H1 (cell line): ENCODE measurements at regions not wholly inside any gene's neighbourhood (a gene's known extent, or its start where the extent isn't known, plus 50 kb on each side); places are given as distances from the start of the nearest gene placed in this dataset.

ENCODE experiments used
- CEBPB ChIP-seq: IDR thresholded peaks from 2 replicates; pipeline ENCODE4 v1.6.1; 2012; ENCODE audit warnings: low read depth, low read length
- CTCF ChIP-seq, 3 experiments: IDR thresholded peaks; 1 replicate in 2 of 3; 2 replicates in 1 of 3; pipeline versions ENCODE4 v1.5.1 to v1.6.1; 2011; ENCODE audit warnings: low read length in 3 of 3, mild to moderate bottlenecking in 3 of 3, inconsistent platforms in 2 of 3, low read depth in 1 of 3, moderate library complexity in 1 of 3; ENCODE audit not compliant: insufficient read depth in 1 of 3; ENCODE audit errors: control extremely low read depth in 1 of 3
- EP300 ChIP-seq, 2 experiments: IDR thresholded peaks; 1 replicate in 1 of 2; 2 replicates in 1 of 2; pipeline ENCODE4 v1.6.1; 2011 to 2012; ENCODE audit warnings: low read depth in 2 of 2, low read length in 2 of 2, mild to moderate bottlenecking in 2 of 2, borderline replicate concordance in 1 of 2, inconsistent platforms in 1 of 2, moderate library complexity in 1 of 2
- JUND ChIP-seq: IDR thresholded peaks from 2 replicates; pipeline ENCODE4 v1.6.1; 2011; ENCODE audit warnings: mild to moderate bottlenecking, improper control_type of control experiment, low read length
- KDM4A ChIP-seq: IDR thresholded peaks from one replicate; pipeline ENCODE4 v1.7.1; 2012; ENCODE audit warnings: low read depth, mild to moderate bottlenecking, moderate library complexity, low read length, inconsistent platforms; ENCODE audit not compliant: severe bottlenecking
- POLR2A ChIP-seq, 2 experiments: IDR thresholded peaks; 1 replicate in 1 of 2; 2 replicates in 1 of 2; pipeline ENCODE4 v1.6.1; 2011; ENCODE audit warnings: low read depth in 2 of 2, low read length in 2 of 2, mild to moderate bottlenecking in 2 of 2; ENCODE audit errors: control extremely low read depth in 1 of 2
- POLR2AphosphoS5 ChIP-seq: IDR thresholded peaks from 2 replicates; pipeline ENCODE4 v1.6.1; 2011; ENCODE audit warnings: low read depth, low read length
- SIN3A ChIP-seq, 2 experiments: IDR thresholded peaks in 1 of 2; conservative IDR thresholded peaks in 1 of 2; 2 replicates each; pipeline ENCODE4 v1.6.1; 2011 to 2012; ENCODE audit warnings: low read length in 2 of 2, improper control_type of control experiment in 1 of 2, low read depth in 1 of 2, mild to moderate bottlenecking in 1 of 2
- TEAD4 ChIP-seq: IDR thresholded peaks from 2 replicates; pipeline ENCODE4 v1.6.1; 2012; ENCODE audit warnings: low read depth, low read length, inconsistent platforms, mixed read lengths
- USF2 ChIP-seq: IDR thresholded peaks from 2 replicates; pipeline ENCODE4 v1.6.1; 2011; ENCODE audit warnings: low read length, improper control_type of control experiment
- ZNF274 ChIP-seq: IDR thresholded peaks from 2 replicates; pipeline ENCODE4 v1.7.0; 2012; ENCODE audit warnings: low read length, borderline replicate concordance; ENCODE audit errors: extremely low read depth

- TF ChIP-seq ZNF274 (no peak), CEBPB (no peak), JUND (no peak), EP300 (IDR thresholded peaks at IDR 0.05; ENCODE audit: borderline replicate concordance in 1 of 2, low read depth in 2 of 2, low read length in 2 of 2) (no peak), CTCF (IDR thresholded peaks at IDR 0.05; ENCODE audit: control extremely low read depth in 1 of 3, insufficient read depth in 1 of 3, low read depth in 1 of 3, low read length in 3 of 3) (no peak), KDM4A (no peak), POLR2AphosphoS5 (no peak), POLR2A (IDR thresholded peaks at IDR 0.05; ENCODE audit: control extremely low read depth in 1 of 2, low read depth in 2 of 2, low read length in 2 of 2) (no peak), TEAD4 (no peak), USF2 (no peak), SIN3A (conservative IDR thresholded peaks at IDR 0.05 in 1 of 2, IDR thresholded peaks at IDR 0.05 in 1 of 2; ENCODE audit: low read depth in 1 of 2, low read length in 2 of 2) (no peak)
These were observed 1688.0 kb downstream of the STIM2 start for GRCh38 chr4:28548594-28548993.
